ENCODE measurements at regions not wholly inside any gene's neighbourhood (a gene's known extent, or its start where the extent isn't known, plus 50 kb on each side); places are given as distances from the start of the nearest gene placed in this dataset.

GRCh38 chr12:83919081-83919480 lies 993.5 kb downstream of the SLC6A15 start:
- no peak overlapping the region for H3K27ac ChIP-seq (ENCODE audit: low read depth, low read length)
- H3K4me3 ChIP-seq (ENCODE audit: insufficient read depth, low read depth, low read length) = no peak overlapping the region
- Mint-ChIP-seq H3K27ac (ENCODE audit: unreplicated experiment) (no peak overlapping the region), H3K36me3 (ENCODE audit: low read depth, unreplicated experiment) (no peaks in the 10 kb centered on the region), H3K27me3 (ENCODE audit: low read depth, unreplicated experiment) (no peaks in the 10 kb centered on the region), H3K4me3 (ENCODE audit: unreplicated experiment) (no peak overlapping the region), H3K4me1 (ENCODE audit: low read depth, unreplicated experiment) (no peaks in the 10 kb centered on the region), H3K9me3 (ENCODE audit: unreplicated experiment) (no peaks in the 10 kb centered on the region)
- no peaks in the 10 kb centered on the region for H3K4me1 ChIP-seq (ENCODE audit: insufficient read depth, low read length)
- no peaks in the 10 kb centered on the region for H3K79me2 ChIP-seq (ENCODE audit: insufficient read depth, low read length)
- no peaks in the 10 kb centered on the region for H3K36me3 ChIP-seq (ENCODE audit: insufficient read depth, low read length)
- DNase-seq (ENCODE audit: low read depth) = no peak
- no peak overlapping the region for H2AFZ ChIP-seq (ENCODE audit: low read depth, low read length)
- H3K27me3 ChIP-seq (ENCODE audit: insufficient read depth, low read length) = no peaks in the 10 kb centered on the region
- H4K20me1 ChIP-seq (ENCODE audit: insufficient read depth, low read length) = no peaks in the 10 kb centered on the region
- no peak for TF ChIP-seq CTCF (IDR thresholded peaks at IDR 0.05; ENCODE audit: insufficient read depth, low read depth, low read length)
- TF ChIP-seq EZH2 (IDR thresholded peaks at IDR 0.05; ENCODE audit: insufficient read depth, low read length) = no peak
- H3K4me2 ChIP-seq (ENCODE audit: low read length) = no peak overlapping the region
- no peaks in the 10 kb centered on the region for H3K9me3 ChIP-seq (ENCODE audit: insufficient read depth, low read depth, low read length)
- H3K9ac ChIP-seq (ENCODE audit: low read length) = no peak overlapping the region
- FAIRE-seq = no peak

- no peaks in the 10 kb centered on the region for H3K4me1 Mint-ChIP-seq (ENCODE audit: low read depth, unreplicated experiment)
- H3K9me3 ChIP-seq (ENCODE audit: insufficient read depth, low read depth, low read length) = no peaks in the 10 kb centered on the region
- H3K4me2 ChIP-seq (ENCODE audit: low read length) = no peak overlapping the region
- no peaks in the 10 kb centered on the region for H4K20me1 ChIP-seq (ENCODE audit: insufficient read depth, low read length)
- no peak overlapping the region for H2AFZ ChIP-seq (ENCODE audit: low read depth, low read length)
- H3K36me3 ChIP-seq (ENCODE audit: insufficient read depth, low read length) = no peaks in the 10 kb centered on the region
- no peaks in the 10 kb centered on the region for H3K27me3 Mint-ChIP-seq (ENCODE audit: low read depth, unreplicated experiment)
- H3K27ac ChIP-seq (ENCODE audit: low read depth, low read length) = no peak overlapping the region
- no peaks in the 10 kb centered on the region for H3K4me1 ChIP-seq (ENCODE audit: insufficient read depth, low read length)
- H3K4me3 ChIP-seq (ENCODE audit: insufficient read depth, low read depth, low read length) = no peak overlapping the region
- no peak for TF ChIP-seq CTCF (IDR thresholded peaks at IDR 0.05; ENCODE audit: insufficient read depth, low read depth, low read length)
- TF ChIP-seq EZH2 (IDR thresholded peaks at IDR 0.05; ENCODE audit: insufficient read depth, low read length) = no peak
- H3K27ac Mint-ChIP-seq (ENCODE audit: unreplicated experiment) = no peak overlapping the region
- H3K9me3 Mint-ChIP-seq (ENCODE audit: unreplicated experiment) = no peaks in the 10 kb centered on the region
- no peaks in the 10 kb centered on the region for H3K79me2 ChIP-seq (ENCODE audit: insufficient read depth, low read length)
- H3K36me3 Mint-ChIP-seq (ENCODE audit: low read depth, unreplicated experiment) = no peaks in the 10 kb centered on the region
- H3K4me3 Mint-ChIP-seq (ENCODE audit: unreplicated experiment) = no peak overlapping the region
- FAIRE-seq (no peak), DNase-seq (ENCODE audit: low read depth) (no peak)
- no peaks in the 10 kb centered on the region for H3K27me3 ChIP-seq (ENCODE audit: insufficient read depth, low read length)
- H3K9ac ChIP-seq (ENCODE audit: low read length) = no peak overlapping the region
Measured at GRCh38 chr12:83904175-83904574, 1008.4 kb downstream of the SLC6A15 start.

- Histone ChIP-seq H3K4me2 (ENCODE audit: low read length) (no peak overlapping the region), H2AFZ (ENCODE audit: low read depth, low read length) (no peak overlapping the region), H4K20me1 (ENCODE audit: insufficient read depth, low read length) (no peaks in the 10 kb centered on the region), H3K9me3 (ENCODE audit: insufficient read depth, low read depth, low read length) (no peaks in the 10 kb centered on the region), H3K36me3 (ENCODE audit: insufficient read depth, low read length) (no peaks in the 10 kb centered on the region), H3K4me3 (ENCODE audit: insufficient read depth, low read depth, low read length) (no peak overlapping the region), H3K79me2 (ENCODE audit: insufficient read depth, low read length) (no peaks in the 10 kb centered on the region), H3K9ac (ENCODE audit: low read length) (no peak overlapping the region), H3K4me1 (ENCODE audit: insufficient read depth, low read length) (no peaks in the 10 kb centered on the region), H3K27ac (ENCODE audit: low read depth, low read length) (no peak overlapping the region), H3K27me3 (ENCODE audit: insufficient read depth, low read length) (no peaks in the 10 kb centered on the region)
- H3K9me3 Mint-ChIP-seq (ENCODE audit: unreplicated experiment) = no peaks in the 10 kb centered on the region
- no peaks in the 10 kb centered on the region for H3K27me3 Mint-ChIP-seq (ENCODE audit: low read depth, unreplicated experiment)
- H3K36me3 Mint-ChIP-seq (ENCODE audit: low read depth, unreplicated experiment) = no peaks in the 10 kb centered on the region
- no peak for FAIRE-seq
- TF ChIP-seq CTCF (IDR thresholded peaks at IDR 0.05; ENCODE audit: insufficient read depth, low read depth, low read length) (no peak), EZH2 (IDR thresholded peaks at IDR 0.05; ENCODE audit: insufficient read depth, low read length) (no peak)
- no peaks in the 10 kb centered on the region for H3K4me1 Mint-ChIP-seq (ENCODE audit: low read depth, unreplicated experiment)
- H3K27ac Mint-ChIP-seq (ENCODE audit: unreplicated experiment) = no peak overlapping the region
- no peak for DNase-seq (ENCODE audit: low read depth)
- no peak overlapping the region for H3K4me3 Mint-ChIP-seq (ENCODE audit: unreplicated experiment)
Measured at GRCh38 chr12:83896416-83896815, 1016.2 kb downstream of the SLC6A15 start.

Measured in astrocyte (in vitro differentiated cells and primary cell).